A549 (cell line): ENCODE measurements at regions not wholly inside any gene's neighbourhood (a gene's known extent, or its start where the extent isn't known, plus 50 kb on each side); places are given as distances from the start of the nearest gene placed in this dataset.

Experiments
- CBX2 ChIP-seq: fragments of 200-600 bp; sonication (generic); IDR thresholded peaks from 2 replicates; pipeline ENCODE4 v1.6.1; 2016; ENCODE audit warnings: low read depth, mild to moderate bottlenecking, borderline replicate concordance
- CHD4 ChIP-seq: fragments of 200-600 bp; sonication (generic); IDR thresholded peaks from 2 replicates; pipeline ENCODE4 v1.6.1; 2016; ENCODE audit warnings: antibody characterized with exemption, mild to moderate bottlenecking, borderline replicate concordance
- CTCF ChIP-seq: fragments of >200 bp; sonication (Bioruptor Twin); formaldehyde crosslinking; IDR thresholded peaks from 3 replicates; pipeline ENCODE4 v1.5.1; 2016
- GATA3 ChIP-seq: IDR thresholded peaks from 2 replicates; pipeline ENCODE4 v1.6.1; 2012; ENCODE audit warnings: borderline replicate concordance
- HOXA7 ChIP-seq: fragments of 250-450 bp; sonication (Bioruptor Pico); IDR thresholded peaks from 2 replicates; pipeline ENCODE4 v1.5.0; 2020; ENCODE audit warnings: mild to moderate bottlenecking, moderate library complexity
- MAZ ChIP-seq: fragments of 150-350 bp; IDR thresholded peaks from 2 replicates; pipeline ENCODE4 v1.6.1; 2014; ENCODE audit warnings: antibody characterized with exemption, low read depth, low read length, borderline replicate concordance
- NPAS2 ChIP-seq: fragments of 250-450 bp; sonication (Bioruptor Pico); IDR thresholded peaks from 2 replicates; pipeline ENCODE4 v1.8.0; 2022; ENCODE audit warnings: mild to moderate bottlenecking, moderate library complexity, borderline replicate concordance
- PBX3 ChIP-seq: IDR thresholded peaks from 2 replicates; pipeline ENCODE4 v1.6.1; 2012
- POLR2A ChIP-seq: IDR thresholded peaks from 2 replicates; pipeline ENCODE4 v1.6.1; 2012; ENCODE audit warnings: mild to moderate bottlenecking, low read length
- RAD21 ChIP-seq, 2 experiments: fragments of >200 bp in 1 of 2; sonication (Bioruptor Twin) in 1 of 2; formaldehyde crosslinking in 1 of 2; IDR thresholded peaks in 1 of 2; conservative IDR thresholded peaks in 1 of 2; 2 replicates in 1 of 2; 3 replicates in 1 of 2; pipeline ENCODE4 v1.6.1; 2012 to 2018; ENCODE audit warnings: inconsistent platforms in 1 of 2
- SMC3 ChIP-seq: fragments of >200 bp; sonication (Bioruptor Twin); formaldehyde crosslinking; IDR thresholded peaks from 3 replicates; pipeline ENCODE4 v1.6.1; 2018; ENCODE audit warnings: inconsistent platforms
- ZC3H11A ChIP-seq: fragments of 450-650 bp; IDR thresholded peaks from 2 replicates; pipeline ENCODE4 v1.6.1; 2014; ENCODE audit warnings: antibody characterized with exemption, mild to moderate bottlenecking
- TF ChIP-seq, protein P1 (sequence below): fragments of 450-650 bp; IDR thresholded peaks from 2 replicates; pipeline ENCODE4 v1.6.1; 2014; ENCODE audit warnings: antibody characterized with exemption

GRCh38 chr1:81708250-81708649 is 92.5 kb upstream of the ADGRL2 start:
- TF ChIP-seq, protein P1, sequence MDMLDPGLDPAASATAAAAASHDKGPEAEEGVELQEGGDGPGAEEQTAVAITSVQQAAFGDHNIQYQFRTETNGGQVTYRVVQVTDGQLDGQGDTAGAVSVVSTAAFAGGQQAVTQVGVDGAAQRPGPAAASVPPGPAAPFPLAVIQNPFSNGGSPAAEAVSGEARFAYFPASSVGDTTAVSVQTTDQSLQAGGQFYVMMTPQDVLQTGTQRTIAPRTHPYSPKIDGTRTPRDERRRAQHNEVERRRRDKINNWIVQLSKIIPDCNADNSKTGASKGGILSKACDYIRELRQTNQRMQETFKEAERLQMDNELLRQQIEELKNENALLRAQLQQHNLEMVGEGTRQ, result no peak
- TF ChIP-seq CHD4 (no peak), CTCF (no peak), GATA3 (no peak), HOXA7 (CRISPR knock-in tag) (no peak), CBX2 (no peak), RAD21 (conservative IDR thresholded peaks at IDR 0.05 in 1 of 2, IDR thresholded peaks at IDR 0.05 in 1 of 2) (no peak), PBX3 (no peak), NPAS2 (no peak), SMC3 (no peak), ZC3H11A (no peak), POLR2A (no peak), MAZ (no peak)
